GM19239 (cell line): ENCODE measurements at regions not wholly inside any gene's neighbourhood (a gene's known extent, or its start where the extent isn't known, plus 50 kb on each side); places are given as distances from the start of the nearest gene placed in this dataset.

Experiments
- DNase-seq: peaks from one replicate; pipeline ENCODE4 v3.0.0; 2011; ENCODE audit warnings: low spot score; ENCODE audit not compliant: insufficient read length
- FAIRE-seq: peaks from 2 replicates; lab custom pipeline; 2011; peaks lifted over from hg19 to GRCh38; lab: Jason Lieb, UNC

GRCh38 chr22:44616882-44617655 is 84.9 kb upstream of the PRR5 start:
- FAIRE-seq = no peak
- DNase-seq = no peak

- DNase-seq = no peak
- no peak for FAIRE-seq
Observed at GRCh38 chr22:44616461-44616860, 85.5 kb upstream of the PRR5 start.

GRCh38 chr22:44615602-44616180 is 86.3 kb upstream of the PRR5 start:
- no peak for DNase-seq
- no peak for FAIRE-seq

- FAIRE-seq (no peak), DNase-seq (no peak)
Observed at GRCh38 chr22:44615146-44615545, 86.9 kb upstream of the PRR5 start.

- FAIRE-seq = no peak
- DNase-seq = no peak
Observed at GRCh38 chr22:44613196-44613595, 88.8 kb upstream of the PRR5 start.

- FAIRE-seq = no peak
Observed at GRCh38 chr22:44611880-44612496, 90.0 kb upstream of the PRR5 start.

GRCh38 chr22:44610071-44610470 is 91.9 kb upstream of the PRR5 start:
- FAIRE-seq (no peak), DNase-seq (no peak)

More at GRCh38 chr22:44611880-44612496, 90.0 kb upstream of the PRR5 start:
- DNase-seq = no peak

GRCh38 chr22:44609400-44609988 is 92.5 kb upstream of the PRR5 start:
- FAIRE-seq (no peak), DNase-seq (no peak)

- FAIRE-seq (no peak), DNase-seq (no peak)
Observed at GRCh38 chr22:44608597-44609399, 93.2 kb upstream of the PRR5 start.

- DNase-seq = no peak
- FAIRE-seq = no peak
Observed at GRCh38 chr22:44606126-44606525, 95.9 kb upstream of the PRR5 start.

GRCh38 chr22:44605486-44605885 is 96.5 kb upstream of the PRR5 start:
- FAIRE-seq (no peak), DNase-seq (no peak)

- FAIRE-seq = no peak
- DNase-seq = no peak
Observed at GRCh38 chr22:44604991-44605390, 97.0 kb upstream of the PRR5 start.

GRCh38 chr22:44604455-44604854 is 97.5 kb upstream of the PRR5 start:
- no peak for FAIRE-seq
- no peak for DNase-seq

GRCh38 chr22:44603767-44604166 is 98.2 kb upstream of the PRR5 start:
- DNase-seq (no peak), FAIRE-seq (no peak)

GRCh38 chr22:44601725-44602124 is 100.3 kb upstream of the PRR5 start:
- FAIRE-seq (no peak), DNase-seq (no peak)

GRCh38 chr22:44601189-44601588 is 100.8 kb upstream of the PRR5 start:
- FAIRE-seq (no peak), DNase-seq (no peak)

- no peak for DNase-seq
- FAIRE-seq = no peak
Observed at GRCh38 chr22:44600207-44600785, 101.7 kb upstream of the PRR5 start.

- DNase-seq (no peak), FAIRE-seq (no peak)
Observed at GRCh38 chr22:44599500-44600140, 101.6 kb upstream of the RTL6 start.

- FAIRE-seq (no peak), DNase-seq (no peak)
Observed at GRCh38 chr22:44599084-44599483, 101.1 kb upstream of the RTL6 start.

- FAIRE-seq (no peak), DNase-seq (no peak)
Observed at GRCh38 chr22:44597616-44598015, 99.6 kb upstream of the RTL6 start.
